GM12873 (cell line): ENCODE measurements at regions not wholly inside any gene's neighbourhood (a gene's known extent, or its start where the extent isn't known, plus 50 kb on each side); places are given as distances from the start of the nearest gene placed in this dataset.

Source experiments
- CTCF ChIP-seq: IDR thresholded peaks from 2 replicates; pipeline ENCODE4 v1.5.1; 2012; ENCODE audit warnings: low read depth, mild to moderate bottlenecking, moderate library complexity, low read length, control low read depth; ENCODE audit not compliant: insufficient read depth; ENCODE audit errors: missing control alignments

GRCh38 chr2:12982149-12982584 lies 265.4 kb downstream of the TRIB2 start:
- no peak for TF ChIP-seq CTCF

DNA sequence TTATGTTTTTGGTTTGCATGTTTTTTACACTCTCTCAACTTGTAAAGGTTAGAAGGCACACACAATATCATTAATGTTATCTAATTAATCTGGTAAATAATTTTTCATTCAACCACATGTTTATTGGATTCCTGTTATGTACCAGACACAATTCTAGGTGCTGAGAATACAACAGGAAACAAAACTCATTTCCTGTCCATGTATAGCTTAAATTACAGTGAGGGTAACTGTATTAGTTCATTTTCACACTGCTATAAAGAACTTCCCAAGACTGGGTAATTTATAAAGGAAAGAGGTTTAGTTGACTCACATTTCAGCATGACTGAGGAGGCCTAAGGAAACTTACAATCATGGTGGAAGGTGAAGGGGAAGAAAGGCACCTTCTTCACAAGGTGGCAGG lies 270.5 kb downstream of the TRIB2 start:
- TF ChIP-seq CTCF, result no peak

DNA sequence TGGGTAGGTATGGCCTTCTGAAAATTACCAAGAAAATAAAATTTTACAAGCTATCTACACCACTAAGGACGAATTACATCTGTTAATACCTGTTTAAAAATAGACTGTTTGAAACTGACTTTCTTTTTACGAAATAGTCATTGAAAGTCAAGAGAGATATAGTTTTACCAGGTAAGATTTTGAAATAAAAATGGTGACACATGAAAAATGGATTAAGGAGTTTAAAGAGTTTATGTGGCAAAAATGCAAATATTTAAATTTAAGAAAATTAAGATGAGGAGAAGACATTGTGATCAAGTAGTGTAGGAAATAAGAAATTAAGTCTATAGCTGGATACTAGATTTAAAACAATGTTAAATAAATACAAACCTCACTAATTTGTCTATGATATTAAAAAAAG lies 271.5 kb downstream of the TRIB2 start:
- TF ChIP-seq CTCF, result no peak

DNA sequence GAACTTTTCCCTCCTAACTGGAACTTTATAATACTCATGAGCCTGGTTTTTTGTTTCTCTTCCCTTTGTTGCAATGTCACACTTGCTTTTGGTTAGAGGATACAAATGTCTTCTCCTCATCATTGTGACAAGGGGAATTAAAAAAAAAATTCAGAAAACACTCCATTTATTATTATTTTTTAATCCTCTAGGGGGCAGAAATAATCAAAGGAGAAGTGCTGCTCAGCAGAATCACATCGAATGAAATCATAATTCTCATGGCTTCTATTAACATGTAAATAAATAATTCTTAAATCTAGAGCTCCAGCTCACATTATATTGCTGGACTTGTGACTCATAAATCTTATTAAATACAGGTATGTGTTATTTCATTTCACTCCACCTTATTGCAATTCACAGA lies 273.8 kb downstream of the TRIB2 start:
- TF ChIP-seq CTCF, result no peak

DNA sequence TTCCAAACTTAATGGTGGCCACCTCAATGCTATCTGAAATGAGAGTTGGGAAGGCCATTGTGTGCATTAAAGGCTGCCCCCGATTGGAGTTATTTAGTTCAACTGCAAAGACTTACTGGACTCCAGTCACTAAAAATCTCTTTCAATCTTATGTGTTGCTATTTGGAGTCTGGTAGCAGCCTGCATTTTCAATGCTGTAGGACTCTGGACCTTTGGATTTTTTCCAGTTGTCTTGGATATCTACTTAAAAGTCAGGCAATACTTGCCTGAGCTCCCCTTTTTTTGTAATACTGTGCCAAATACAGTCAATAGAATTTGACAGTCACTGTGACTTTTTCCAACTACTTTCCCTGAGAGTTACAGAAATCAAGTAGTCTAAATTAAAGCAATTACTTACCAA lies 281.9 kb downstream of the TRIB2 start:
- TF ChIP-seq CTCF, result no peak

- TF ChIP-seq CTCF, result no peak
These were observed 284.1 kb downstream of the TRIB2 start for GRCh38 chr2:13000664-13001363.

- no peak for TF ChIP-seq CTCF
These were observed 284.7 kb downstream of the TRIB2 start for GRCh38 chr2:13001408-13001807.
